ENCODE measurements at regions not wholly inside any gene's neighbourhood (a gene's known extent, or its start where the extent isn't known, plus 50 kb on each side); places are given as distances from the start of the nearest gene placed in this dataset.

DNA sequence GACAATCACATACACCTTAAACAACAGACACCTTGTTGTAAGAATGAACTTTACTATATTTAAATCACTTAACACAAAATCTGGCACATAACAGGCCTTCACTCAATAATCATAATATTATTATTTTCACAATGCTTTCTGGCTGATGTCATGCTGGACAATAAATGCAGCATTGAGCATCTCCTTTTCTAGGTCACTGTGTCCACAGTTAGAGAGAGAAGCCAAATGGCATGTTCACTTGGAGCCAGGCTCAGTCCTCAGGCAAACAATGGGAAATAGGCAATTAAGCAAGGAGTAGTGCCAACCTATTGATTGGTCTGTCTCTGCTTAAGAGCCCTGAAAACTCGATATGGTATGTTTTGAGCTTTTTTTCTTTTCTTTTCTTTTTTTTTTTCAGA, 50.6 kb upstream of the KLF4 start:
- Histone ChIP-seq H3K4me3 (ENCODE audit: control insufficient read depth in 2 of 3, extremely low read depth in 1 of 3, insufficient read depth in 2 of 3, low read depth in 1 of 3, low read length in 3 of 3) (no peak overlapping the region), H3K4me1 (ENCODE audit: control insufficient read depth, extremely low read depth, insufficient read depth, low read length) (no peaks in the 10 kb centered on the region), H4K20me1 (ENCODE audit: control insufficient read depth, extremely low read depth, insufficient read depth, low read length) (no peaks in the 10 kb centered on the region), H3K79me2 (ENCODE audit: control insufficient read depth, insufficient read depth, low read length) (no peaks in the 10 kb centered on the region), H3K9me3 (ENCODE audit: control insufficient read depth, low read depth, low read length) (no peaks in the 10 kb centered on the region), H3K27me3 (ENCODE audit: control insufficient read depth, extremely low read depth, insufficient read depth, low read length) (no peaks in the 10 kb centered on the region), H3K27ac (ENCODE audit: control insufficient read depth, insufficient read depth, low read length) (no peak overlapping the region), H2AFZ (ENCODE audit: control insufficient read depth, low read length) (no peak overlapping the region), H3K4me2 (ENCODE audit: control insufficient read depth, extremely low read depth, insufficient read depth, low read depth, low read length) (no peak overlapping the region), H3K9me1 (ENCODE audit: control insufficient read depth, extremely low read depth, insufficient read depth, low read length) (no peaks in the 10 kb centered on the region), H3K9ac (ENCODE audit: control insufficient read depth, extremely low read depth, insufficient read depth, low read length) (no peak overlapping the region), H3K36me3 (ENCODE audit: control insufficient read depth in 2 of 2, extremely low read depth in 1 of 2, insufficient read depth in 2 of 2, low read length in 2 of 2) (no peaks in the 10 kb centered on the region)
- FAIRE-seq: no peak
- TF ChIP-seq, protein P1, sequence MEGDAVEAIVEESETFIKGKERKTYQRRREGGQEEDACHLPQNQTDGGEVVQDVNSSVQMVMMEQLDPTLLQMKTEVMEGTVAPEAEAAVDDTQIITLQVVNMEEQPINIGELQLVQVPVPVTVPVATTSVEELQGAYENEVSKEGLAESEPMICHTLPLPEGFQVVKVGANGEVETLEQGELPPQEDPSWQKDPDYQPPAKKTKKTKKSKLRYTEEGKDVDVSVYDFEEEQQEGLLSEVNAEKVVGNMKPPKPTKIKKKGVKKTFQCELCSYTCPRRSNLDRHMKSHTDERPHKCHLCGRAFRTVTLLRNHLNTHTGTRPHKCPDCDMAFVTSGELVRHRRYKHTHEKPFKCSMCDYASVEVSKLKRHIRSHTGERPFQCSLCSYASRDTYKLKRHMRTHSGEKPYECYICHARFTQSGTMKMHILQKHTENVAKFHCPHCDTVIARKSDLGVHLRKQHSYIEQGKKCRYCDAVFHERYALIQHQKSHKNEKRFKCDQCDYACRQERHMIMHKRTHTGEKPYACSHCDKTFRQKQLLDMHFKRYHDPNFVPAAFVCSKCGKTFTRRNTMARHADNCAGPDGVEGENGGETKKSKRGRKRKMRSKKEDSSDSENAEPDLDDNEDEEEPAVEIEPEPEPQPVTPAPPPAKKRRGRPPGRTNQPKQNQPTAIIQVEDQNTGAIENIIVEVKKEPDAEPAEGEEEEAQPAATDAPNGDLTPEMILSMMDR (optimal IDR thresholded peaks at IDR 0.05 in 1 of 3, IDR thresholded peaks at IDR 0.05 in 1 of 3, conservative IDR thresholded peaks at IDR 0.05 in 1 of 3; ENCODE audit: extremely low read depth in 1 of 3, insufficient read depth in 2 of 3, low read length in 3 of 3): no peak
- no peak for TF ChIP-seq EZH2 (IDR thresholded peaks at IDR 0.05; ENCODE audit: low read length)
- dilution Hi-C loops (cut with MboI; ENCODE audit: extremely low pct_ligation_motif_present, low sequenced_read_pairs): no loop called here
- no peak for DNase-seq (ENCODE audit: low read depth, low spot score)

DNA sequence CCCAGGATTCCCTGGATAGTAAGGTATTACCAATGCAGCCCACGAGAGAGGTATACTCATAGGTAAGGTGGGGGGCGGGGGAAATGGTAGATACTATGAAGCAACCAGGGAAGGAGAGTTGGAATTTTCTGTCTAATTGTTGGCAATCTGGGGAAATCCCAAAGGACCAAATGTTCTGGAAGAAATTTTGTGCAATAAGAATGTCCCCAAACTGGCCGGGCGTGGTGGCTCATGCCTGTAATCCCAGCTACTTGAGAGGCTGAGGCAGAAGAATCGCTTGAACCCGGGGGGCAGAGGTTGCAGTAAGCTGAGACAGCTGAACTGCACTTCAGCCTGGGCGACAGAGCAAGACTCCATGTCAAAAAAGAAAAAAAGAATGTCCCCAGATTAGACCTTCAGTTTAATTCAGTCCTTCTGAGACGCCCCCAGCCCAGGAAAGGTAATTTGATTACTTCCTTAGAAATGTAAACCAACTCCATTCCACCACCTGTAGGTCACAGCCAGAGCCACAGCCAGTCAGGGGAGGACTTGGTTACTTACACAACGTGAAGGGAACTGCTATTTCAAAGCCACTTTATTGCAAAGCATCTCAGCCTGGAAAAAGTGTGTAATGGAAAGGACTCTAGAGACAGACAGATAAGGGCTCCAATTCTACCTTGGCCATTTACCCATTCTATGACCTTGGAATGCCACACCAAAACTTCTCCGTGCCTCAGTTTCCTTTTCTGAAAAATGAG, 50.0 kb upstream of the KLF4 start:
- Histone ChIP-seq H3K4me1 (ENCODE audit: control insufficient read depth, extremely low read depth, insufficient read depth, low read length) (no peaks in the 10 kb centered on the region), H2AFZ (ENCODE audit: control insufficient read depth, low read length) (no peak overlapping the region), H3K9me3 (ENCODE audit: control insufficient read depth, low read depth, low read length) (no peaks in the 10 kb centered on the region), H3K36me3 (ENCODE audit: control insufficient read depth in 2 of 2, extremely low read depth in 1 of 2, insufficient read depth in 2 of 2, low read length in 2 of 2) (no peaks in the 10 kb centered on the region), H3K27me3 (ENCODE audit: control insufficient read depth, extremely low read depth, insufficient read depth, low read length) (no peaks in the 10 kb centered on the region), H4K20me1 (ENCODE audit: control insufficient read depth, extremely low read depth, insufficient read depth, low read length) (no peaks in the 10 kb centered on the region), H3K27ac (ENCODE audit: control insufficient read depth, insufficient read depth, low read length) (no peak overlapping the region), H3K79me2 (ENCODE audit: control insufficient read depth, insufficient read depth, low read length) (no peaks in the 10 kb centered on the region), H3K9ac (ENCODE audit: control insufficient read depth, extremely low read depth, insufficient read depth, low read length) (no peak overlapping the region), H3K4me3 (ENCODE audit: control insufficient read depth in 2 of 3, extremely low read depth in 1 of 3, insufficient read depth in 2 of 3, low read depth in 1 of 3, low read length in 3 of 3) (no peak overlapping the region), H3K4me2 (ENCODE audit: control insufficient read depth, extremely low read depth, insufficient read depth, low read depth, low read length) (no peak overlapping the region), H3K9me1 (ENCODE audit: control insufficient read depth, extremely low read depth, insufficient read depth, low read length) (no peaks in the 10 kb centered on the region)
- no peak for DNase-seq (ENCODE audit: low read depth, low spot score)
- no peak for TF ChIP-seq EZH2 (IDR thresholded peaks at IDR 0.05; ENCODE audit: low read length)
- TF ChIP-seq, protein P1 (optimal IDR thresholded peaks at IDR 0.05 in 1 of 3, IDR thresholded peaks at IDR 0.05 in 1 of 3, conservative IDR thresholded peaks at IDR 0.05 in 1 of 3; ENCODE audit: extremely low read depth in 1 of 3, insufficient read depth in 2 of 3, low read length in 3 of 3): no peak
- FAIRE-seq: no peak
- dilution Hi-C loops (cut with MboI; ENCODE audit: extremely low pct_ligation_motif_present, low sequenced_read_pairs): no loop called here

Small RNA genes lying in the stretch of these regions (small RNA-seq; reads per million reads assigned to genes)
- gene RN7SL659P (ENCODE audit: insufficient read length in 3 of 3, low read depth in 3 of 3, low replicate concordance in 1 of 3) (0 reads per million in 3 experiments), gene RNA5SP293 (ENCODE audit: insufficient read length in 3 of 3, low read depth in 3 of 3, low replicate concordance in 1 of 3) (0 reads per million in 3 experiments), gene RNU6-1064P (ENCODE audit: insufficient read length in 3 of 3, low read depth in 3 of 3, low replicate concordance in 1 of 3) (0 reads per million in 3 experiments), gene RNU6-996P (ENCODE audit: insufficient read length in 3 of 3, low read depth in 3 of 3, low replicate concordance in 1 of 3) (0 to 0.67 (median 0) reads per million in 3 experiments)

Measured in keratinocyte (primary cell).